ENCODE measurements at regions not wholly inside any gene's neighbourhood (a gene's known extent, or its start where the extent isn't known, plus 50 kb on each side); places are given as distances from the start of the nearest gene placed in this dataset.
"Not testable (repeated sequence)": the region's sequence is repeated elsewhere in the genome, so short reads cannot be mapped to it uniquely, and the experiment has no call there.

GRCh38 chrX:93354651-93355050, 318.7 kb downstream of the NAP1L3 start:
- no peak overlapping the region for H3K27ac ChIP-seq
- no peaks in the 10 kb centered on the region for H3K9me3 ChIP-seq
- no peak overlapping the region for H3K4me3 ChIP-seq
- no peak for DNase-seq (ENCODE audit: low spot score in 2 of 2)
- no peaks in the 10 kb centered on the region for H3K36me3 ChIP-seq
- no peak for TF ChIP-seq CTCF (IDR thresholded peaks at IDR 0.05)
- no peak for TF ChIP-seq EP300 (IDR thresholded peaks at IDR 0.05)
- no peak for TF ChIP-seq POLR2A (IDR thresholded peaks at IDR 0.05)
- WGBS, 2 donors, result 53 to 58% methylated on average over 7 of the region's 7 CpGs
- peaks cover 0 to 5% of the 10 kb centered on the region in 2 donors for H3K27me3 ChIP-seq
- H3K4me1 ChIP-seq, result no peaks in the 10 kb centered on the region

DNA sequence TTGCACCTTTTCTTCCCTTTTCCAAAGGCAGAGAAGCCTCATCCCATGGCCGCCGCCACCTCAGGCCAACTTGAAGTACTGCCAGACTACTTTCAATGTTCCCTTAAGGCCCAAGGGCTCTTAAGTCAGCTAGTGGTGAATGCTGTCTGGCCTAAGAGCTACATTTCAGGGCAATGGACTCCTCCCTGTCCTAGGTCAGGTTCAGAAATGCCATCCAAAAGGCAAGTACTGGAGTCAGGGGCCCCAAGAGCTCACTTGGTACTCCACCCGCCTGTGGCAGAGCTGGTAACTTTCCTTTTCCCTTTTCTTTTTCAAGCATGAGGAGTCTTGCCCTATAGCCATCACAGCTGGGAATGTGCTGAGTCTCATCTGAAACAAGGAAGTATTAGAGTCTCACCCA, 327.1 kb downstream of the NAP1L3 start:
- H3K9me3 ChIP-seq, result no peaks in the 10 kb centered on the region
- no peaks in the 10 kb centered on the region for H3K27me3 ChIP-seq
- no peaks in the 10 kb centered on the region for H3K36me3 ChIP-seq
- 67 to 81% methylated on average over 3 of the region's 3 CpGs for WGBS, 2 donors
- TF ChIP-seq POLR2A (IDR thresholded peaks at IDR 0.05) (no peak), EP300 (IDR thresholded peaks at IDR 0.05) (no peak), CTCF (IDR thresholded peaks at IDR 0.05) (no peak)
- H3K4me1 ChIP-seq, result no peaks in the 10 kb centered on the region
- no peak overlapping the region for H3K27ac ChIP-seq
- no peak for DNase-seq (ENCODE audit: low spot score in 2 of 2)
- H3K4me3 ChIP-seq, result no peak overlapping the region

DNA sequence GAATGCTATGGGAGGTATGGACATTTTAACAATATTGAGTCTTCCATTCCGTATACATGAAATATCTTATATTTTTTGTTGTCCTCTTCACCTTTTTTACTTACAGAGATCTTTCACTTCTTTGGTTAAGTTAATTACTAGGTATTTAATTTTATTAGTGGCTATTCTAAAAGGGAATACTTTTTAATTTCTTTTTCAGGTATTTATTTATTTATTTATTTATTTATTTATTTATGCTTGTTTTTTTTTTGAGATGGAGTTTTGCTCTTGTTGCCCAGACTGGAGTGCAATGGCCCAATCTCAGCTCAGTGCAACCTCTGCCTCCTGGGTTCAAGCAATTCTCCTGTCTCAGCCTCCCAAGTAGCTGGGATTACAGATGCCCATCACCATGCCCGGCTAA, 329.1 kb downstream of the NAP1L3 start:
- WGBS, 2 donors, result 89 to 90% methylated on average over 2 of the region's 2 CpGs
- H3K27me3 ChIP-seq, H3K4me3 ChIP-seq: not testable (repeated sequence)

GRCh38 chrX:93332329-93332728, 341.0 kb downstream of the NAP1L3 start:
- TF ChIP-seq CTCF (IDR thresholded peaks at IDR 0.05) (no peak), POLR2A (IDR thresholded peaks at IDR 0.05) (no peak), EP300 (IDR thresholded peaks at IDR 0.05) (no peak)
- no peaks in the 10 kb centered on the region for H3K36me3 ChIP-seq
- no peak overlapping the region for H3K27ac ChIP-seq
- DNase-seq (ENCODE audit: low spot score in 2 of 2), result no peak
- no peak overlapping the region for H3K4me3 ChIP-seq
- 39 to 42% methylated on average over 2 of the region's 2 CpGs for WGBS, 2 donors
- no peaks in the 10 kb centered on the region for H3K9me3 ChIP-seq
- no peaks in the 10 kb centered on the region for H3K27me3 ChIP-seq
- no peaks in the 10 kb centered on the region for H3K4me1 ChIP-seq

More for the DNA sequence above, 329.1 kb downstream of the NAP1L3 start:
- not testable (repeated sequence) for H3K9me3 ChIP-seq; DNase-seq (ENCODE audit: low spot score in 2 of 2); H3K36me3 ChIP-seq; H3K4me1 ChIP-seq; H3K27ac ChIP-seq

- Histone ChIP-seq H3K36me3 (no peaks in the 10 kb centered on the region), H3K27me3 (no peaks in the 10 kb centered on the region), H3K4me3 (no peak overlapping the region), H3K4me1 (no peaks in the 10 kb centered on the region), H3K27ac (no peak overlapping the region), H3K9me3 (no peaks in the 10 kb centered on the region)
- TF ChIP-seq CTCF (IDR thresholded peaks at IDR 0.05), result no peak
- no peak for TF ChIP-seq EP300 (IDR thresholded peaks at IDR 0.05)
- no peak for TF ChIP-seq POLR2A (IDR thresholded peaks at IDR 0.05)
- 92 to 93% methylated on average over 2 to 3 of the region's 3 CpGs for WGBS, 2 donors
- DNase-seq (ENCODE audit: low spot score in 2 of 2), result no peak
Observed at GRCh38 chrX:93322110-93322509, 351.3 kb downstream of the NAP1L3 start.

GRCh38 chrX:93319609-93320008, 353.8 kb downstream of the NAP1L3 start:
- Histone ChIP-seq H3K4me1 (no peaks in the 10 kb centered on the region), H3K9me3 (no peaks in the 10 kb centered on the region), H3K4me3 (no peak overlapping the region), H3K27ac (no peak overlapping the region), H3K36me3 (no peaks in the 10 kb centered on the region), H3K27me3 (no peaks in the 10 kb centered on the region)
- DNase-seq (ENCODE audit: low spot score in 2 of 2), result no peak
- TF ChIP-seq POLR2A (IDR thresholded peaks at IDR 0.05), result no peak
- TF ChIP-seq EP300 (IDR thresholded peaks at IDR 0.05), result no peak
- no peak for TF ChIP-seq CTCF (IDR thresholded peaks at IDR 0.05)
- 61 to 74% methylated on average over 5 of the region's 5 CpGs for WGBS, 2 donors

Data from tibial nerve (tissue), 4 donors.